Type B pancreatic cell (in vitro differentiated cells): ENCODE measurements at regions not wholly inside any gene's neighbourhood (a gene's known extent, or its start where the extent isn't known, plus 50 kb on each side); places are given as distances from the start of the nearest gene placed in this dataset.

Experiments used
- DNase-seq: peaks from one replicate; pipeline ENCODE4 v3.0.0; 2021; ENCODE audit warnings: mixed read lengths; ENCODE audit not compliant: unreplicated experiment; ENCODE audit errors: extremely low spot score
- H3K27ac Mint-ChIP-seq: 2 replicates; pipeline ENCODE4 v1.8.0; 2021; ENCODE audit warnings: mild to moderate bottlenecking, mixed read lengths
- H3K27me3 Mint-ChIP-seq: 2 replicates; pipeline ENCODE4 v1.8.0; 2021; ENCODE audit warnings: mixed read lengths
- H3K36me3 Mint-ChIP-seq: 2 replicates; pipeline ENCODE4 v1.8.0; 2021; ENCODE audit warnings: mixed read lengths
- H3K4me1 Mint-ChIP-seq: one replicate; pipeline ENCODE4 v1.8.0; 2021; ENCODE audit warnings: mixed read lengths; ENCODE audit not compliant: unreplicated experiment
- H3K4me3 Mint-ChIP-seq: 2 replicates; pipeline ENCODE4 v1.8.0; 2021; ENCODE audit warnings: mild to moderate bottlenecking, mixed read lengths
- H3K9me3 Mint-ChIP-seq: 2 replicates; pipeline ENCODE4 v1.8.0; 2021; ENCODE audit warnings: mixed read lengths
- TF ChIP-seq, protein P1 (sequence below): fragments of 200-600 bp; sonication (generic); conservative IDR thresholded peaks from 2 replicates; pipeline ENCODE4 v1.5.0; 2021; ENCODE audit warnings: antibody characterized with exemption, mild to moderate bottlenecking

DNA sequence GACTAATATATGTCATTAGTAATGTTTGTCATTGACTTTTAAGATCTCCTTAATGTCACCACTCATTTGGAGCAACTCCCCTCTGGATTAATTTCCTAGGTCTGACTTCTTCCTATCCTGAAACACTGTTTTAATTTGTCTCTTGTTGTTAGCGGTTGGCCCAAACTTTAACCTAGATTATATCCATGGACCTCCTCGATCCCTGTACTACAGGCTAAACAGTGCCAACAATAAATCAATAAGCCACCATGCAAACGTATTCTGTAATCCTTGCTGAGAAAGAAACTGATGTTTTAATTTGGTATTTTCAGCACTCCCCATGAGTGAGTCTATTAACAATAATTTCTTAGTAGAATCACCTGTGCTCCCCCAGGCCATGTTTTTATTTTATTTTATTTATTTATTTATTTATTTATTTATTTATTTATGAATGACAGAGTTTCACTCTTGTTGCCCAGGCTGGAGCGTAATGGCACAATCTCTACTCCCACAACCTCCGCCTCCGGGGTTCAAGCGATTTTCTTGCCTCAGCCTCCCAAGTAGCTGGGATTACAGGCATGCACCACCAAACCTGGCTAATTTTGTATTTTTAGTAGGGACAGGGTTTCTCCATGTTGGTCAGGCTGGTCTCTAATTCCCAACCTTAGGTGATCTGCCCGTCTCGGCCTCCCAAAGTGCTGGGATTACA lies 204.1 kb downstream of the IL15 start:
- no peak overlapping the region for H3K4me3 Mint-ChIP-seq
- no peak overlapping the region for H3K27ac Mint-ChIP-seq
- no peaks in the 10 kb centered on the region for H3K4me1 Mint-ChIP-seq
- H3K36me3 Mint-ChIP-seq = no peaks in the 10 kb centered on the region
- no peaks in the 10 kb centered on the region for H3K9me3 Mint-ChIP-seq
- DNase-seq = no peak
- TF ChIP-seq, protein P1, sequence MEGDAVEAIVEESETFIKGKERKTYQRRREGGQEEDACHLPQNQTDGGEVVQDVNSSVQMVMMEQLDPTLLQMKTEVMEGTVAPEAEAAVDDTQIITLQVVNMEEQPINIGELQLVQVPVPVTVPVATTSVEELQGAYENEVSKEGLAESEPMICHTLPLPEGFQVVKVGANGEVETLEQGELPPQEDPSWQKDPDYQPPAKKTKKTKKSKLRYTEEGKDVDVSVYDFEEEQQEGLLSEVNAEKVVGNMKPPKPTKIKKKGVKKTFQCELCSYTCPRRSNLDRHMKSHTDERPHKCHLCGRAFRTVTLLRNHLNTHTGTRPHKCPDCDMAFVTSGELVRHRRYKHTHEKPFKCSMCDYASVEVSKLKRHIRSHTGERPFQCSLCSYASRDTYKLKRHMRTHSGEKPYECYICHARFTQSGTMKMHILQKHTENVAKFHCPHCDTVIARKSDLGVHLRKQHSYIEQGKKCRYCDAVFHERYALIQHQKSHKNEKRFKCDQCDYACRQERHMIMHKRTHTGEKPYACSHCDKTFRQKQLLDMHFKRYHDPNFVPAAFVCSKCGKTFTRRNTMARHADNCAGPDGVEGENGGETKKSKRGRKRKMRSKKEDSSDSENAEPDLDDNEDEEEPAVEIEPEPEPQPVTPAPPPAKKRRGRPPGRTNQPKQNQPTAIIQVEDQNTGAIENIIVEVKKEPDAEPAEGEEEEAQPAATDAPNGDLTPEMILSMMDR = no peak
- no peaks in the 10 kb centered on the region for H3K27me3 Mint-ChIP-seq

- Mint-ChIP-seq H3K27ac (no peak overlapping the region), H3K4me1 (no peaks in the 10 kb centered on the region), H3K9me3 (no peaks in the 10 kb centered on the region), H3K4me3 (no peak overlapping the region), H3K27me3 (no peaks in the 10 kb centered on the region), H3K36me3 (no peaks in the 10 kb centered on the region)
- DNase-seq = no peak
- TF ChIP-seq, protein P1 = no peak
These were observed 206.8 kb downstream of the IL15 start for GRCh38 chr4:141843136-141843535.

DNA sequence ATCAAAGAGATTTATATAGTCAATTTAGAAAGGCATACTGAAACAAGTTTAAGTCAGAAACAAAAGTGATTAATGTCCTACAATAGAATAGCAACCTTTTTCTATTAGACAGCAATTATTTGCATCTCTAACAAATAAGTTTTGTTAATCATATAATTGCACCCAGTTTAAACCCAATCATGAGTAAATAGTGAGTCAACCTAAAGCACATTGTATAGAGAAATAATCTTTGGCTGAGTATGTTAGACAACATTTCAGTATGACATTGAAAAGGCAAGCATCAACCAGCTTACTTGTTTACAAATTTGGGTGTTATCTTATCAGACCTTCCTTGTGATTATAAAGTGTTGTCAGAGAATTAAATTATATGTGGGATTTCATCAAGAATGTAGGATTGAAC lies 209.5 kb downstream of the IL15 start:
- TF ChIP-seq, protein P1 = no peak
- H3K36me3 Mint-ChIP-seq = no peaks in the 10 kb centered on the region
- no peaks in the 10 kb centered on the region for H3K27me3 Mint-ChIP-seq
- H3K9me3 Mint-ChIP-seq = no peaks in the 10 kb centered on the region
- H3K27ac Mint-ChIP-seq = no peak overlapping the region
- DNase-seq = no peak
- H3K4me1 Mint-ChIP-seq = no peaks in the 10 kb centered on the region
- no peak overlapping the region for H3K4me3 Mint-ChIP-seq

DNA sequence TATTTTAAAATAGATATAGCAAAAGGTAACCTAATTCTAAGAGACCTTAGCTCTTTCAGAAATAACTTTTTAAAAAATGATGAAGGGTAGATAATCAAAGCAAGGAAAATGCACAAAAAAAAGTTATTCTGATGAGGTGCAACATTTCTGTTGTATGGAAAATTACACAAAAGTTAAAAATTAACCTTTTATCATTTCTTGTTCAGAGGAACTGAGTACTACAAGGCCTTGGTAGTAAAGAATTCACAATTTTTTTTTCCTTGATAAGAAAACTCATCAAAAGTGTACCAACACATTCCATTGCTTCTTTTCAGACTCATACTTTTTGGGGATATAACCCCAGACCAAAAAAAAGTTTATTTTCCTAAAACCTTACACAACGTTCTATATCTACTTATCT lies 213.0 kb downstream of the IL15 start:
- Mint-ChIP-seq H3K27me3 (no peaks in the 10 kb centered on the region), H3K4me1 (no peaks in the 10 kb centered on the region), H3K27ac (no peak overlapping the region), H3K4me3 (no peak overlapping the region), H3K9me3 (no peaks in the 10 kb centered on the region), H3K36me3 (no peaks in the 10 kb centered on the region)
- TF ChIP-seq, protein P1 = no peak
- no peak for DNase-seq

DNA sequence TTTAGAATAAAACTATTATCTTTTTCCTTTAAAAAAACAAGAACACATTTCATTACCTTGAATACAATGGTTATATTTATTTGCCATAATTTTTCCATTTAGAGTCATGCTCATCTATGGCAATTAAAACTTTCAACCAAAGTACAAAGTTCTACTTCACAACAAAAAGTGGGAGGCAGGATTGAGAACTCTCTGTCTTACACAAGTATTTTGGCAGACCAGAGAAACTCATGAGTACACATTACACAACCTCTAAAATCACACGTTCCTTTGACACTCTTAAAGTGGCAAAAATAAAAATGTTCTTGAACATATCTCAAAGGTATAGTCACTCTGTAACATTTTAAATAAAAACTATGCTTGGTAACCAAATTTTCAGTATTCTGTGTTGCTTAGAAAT lies 213.4 kb downstream of the IL15 start:
- no peak for DNase-seq
- Mint-ChIP-seq H3K36me3 (no peaks in the 10 kb centered on the region), H3K27me3 (no peaks in the 10 kb centered on the region), H3K4me3 (no peak overlapping the region), H3K4me1 (no peaks in the 10 kb centered on the region), H3K9me3 (no peaks in the 10 kb centered on the region), H3K27ac (no peak overlapping the region)
- TF ChIP-seq, protein P1 = no peak
